GM20000 (cell line): ENCODE measurements at regions not wholly inside any gene's neighbourhood (a gene's known extent, or its start where the extent isn't known, plus 50 kb on each side); places are given as distances from the start of the nearest gene placed in this dataset.
"Not testable (repeated sequence)": the region's sequence is repeated elsewhere in the genome, so short reads cannot be mapped to it uniquely, and the experiment has no call there.

ENCODE experiments used
- DNase-seq: peaks from one replicate; pipeline ENCODE4 v3.0.0; 2012; ENCODE audit warnings: low spot score
- CTCF ChIP-seq: IDR thresholded peaks from 2 replicates; pipeline ENCODE4 v1.5.1; 2012; ENCODE audit warnings: mild to moderate bottlenecking, control low read depth; ENCODE audit errors: extremely low read depth, missing control alignments

- no peak for TF ChIP-seq CTCF
- DNase-seq: no peak
Measured at GRCh38 chr4:137359691-137360315, 172.5 kb downstream of the PCDH18 start.

GRCh38 chr4:137354562-137354961, 177.7 kb downstream of the PCDH18 start:
- not testable (repeated sequence) for DNase-seq

- DNase-seq: no peak
Measured at GRCh38 chr4:137347371-137347770, 184.9 kb downstream of the PCDH18 start.

GRCh38 chr4:137345597-137345996, 186.7 kb downstream of the PCDH18 start:
- DNase-seq: no peak

More at GRCh38 chr4:137347371-137347770, 184.9 kb downstream of the PCDH18 start:
- no peak for TF ChIP-seq CTCF

GRCh38 chr4:137343221-137343620, 189.1 kb downstream of the PCDH18 start:
- no peak for DNase-seq
- no peak for TF ChIP-seq CTCF

More at GRCh38 chr4:137345597-137345996, 186.7 kb downstream of the PCDH18 start:
- no peak for TF ChIP-seq CTCF

GRCh38 chr4:137333031-137333430, 199.3 kb downstream of the PCDH18 start:
- DNase-seq: no peak
- no peak for TF ChIP-seq CTCF

GRCh38 chr4:137312257-137312656, 220.0 kb downstream of the PCDH18 start:
- no peak for TF ChIP-seq CTCF
- DNase-seq: no peak
